Spleen (tissue), 11 donors: ENCODE measurements at regions not wholly inside any gene's neighbourhood (a gene's known extent, or its start where the extent isn't known, plus 50 kb on each side); places are given as distances from the start of the nearest gene placed in this dataset.

Source experiments
- DNase-seq: peaks from one replicate; pipeline ENCODE4 v3.0.0-alpha.2; 2020
- H3K27ac ChIP-seq, 8 donors: fragments of 200-600 bp; sonication (generic) in 7 of 8; 1 replicate in 4 of 8; 2 replicates in 4 of 8; pipeline versions ENCODE4 v1.5.0 to v1.8.0; 2016 to 2021; ENCODE audit warnings: inconsistent platforms in 4 of 8, mild to moderate bottlenecking in 4 of 8, moderate library complexity in 1 of 8
- H3K27me3 ChIP-seq, 7 donors: fragments of 200-600 bp; sonication (generic) in 6 of 7; replicated peaks in 1 of 7; 1 replicate in 4 of 7; 2 replicates in 3 of 7; pipeline versions ENCODE4 v1.5.0 to v1.8.0; 2016 to 2021; ENCODE audit warnings: inconsistent platforms in 3 of 7, mild to moderate bottlenecking in 1 of 7
- H3K36me3 ChIP-seq, 6 donors: fragments of 200-600 bp; sonication (generic) in 5 of 6; 1 replicate in 4 of 6; 2 replicates in 2 of 6; pipeline versions ENCODE4 v1.5.0 to v1.8.0; 2016 to 2021; ENCODE audit warnings: inconsistent platforms in 2 of 6
- H3K4me1 ChIP-seq, 6 donors: fragments of 200-600 bp; sonication (generic) in 5 of 6; 1 replicate in 3 of 6; 2 replicates in 3 of 6; pipeline versions ENCODE4 v1.5.0 to v1.8.0; 2016 to 2021; ENCODE audit warnings: inconsistent platforms in 3 of 6
- H3K4me3 ChIP-seq, 8 donors: fragments of 200-600 bp; sonication (generic) in 7 of 8; 1 replicate in 4 of 8; 2 replicates in 4 of 8; pipeline versions ENCODE4 v1.5.0 to v1.8.0; 2016 to 2021; ENCODE audit warnings: inconsistent platforms in 4 of 8, mild to moderate bottlenecking in 4 of 8, moderate library complexity in 2 of 8
- H3K9me3 ChIP-seq, 8 donors: fragments of 200-600 bp; sonication (generic) in 7 of 8; 1 replicate in 4 of 8; 2 replicates in 4 of 8; pipeline versions ENCODE4 v1.5.0 to v1.8.0; 2016 to 2021; ENCODE audit warnings: inconsistent platforms in 4 of 8
- CTCF ChIP-seq, 11 experiments: fragments of 200-600 bp in 7 of 11; fragments of 450-650 bp in 4 of 11; sonication (generic) in 4 of 11; IDR thresholded peaks in 8 of 11; conservative IDR thresholded peaks in 3 of 11; 1 replicate in 7 of 11; 2 replicates in 4 of 11; pipeline versions ENCODE4 v1.4.0 to v1.8.0; 2016 to 2021; ENCODE audit warnings: antibody characterized with exemption in 11 of 11, inconsistent platforms in 4 of 11, mild to moderate bottlenecking in 1 of 11
- POLR2A ChIP-seq, 3 donors: fragments of 450-650 bp; IDR thresholded peaks; one replicate each; pipeline ENCODE4 v1.5.1; 2017; ENCODE audit warnings: antibody characterized with exemption in 3 of 3, mild to moderate bottlenecking in 1 of 3
- POLR2AphosphoS5 ChIP-seq, 3 donors: sonication (generic); formaldehyde crosslinking; IDR thresholded peaks; one replicate each; pipeline ENCODE4 v1.5.1; 2017; ENCODE audit warnings: antibody characterized with exemption in 3 of 3
- WGBS, 5 donors: extraction: QIAGEN DNeasy Blood & Tissue Kit in 3 of 5; methylation state at CpG; one replicate each; pipeline versions ENCODE4 v1.1.5 to v1.1.7; 2013 to 2018; 5-methylcytosine and 5-hydroxymethylcytosine counted together
- intact Hi-C: fragments of 100-400 bp; cut with DNase I; formaldehyde crosslinking; loops from one replicate; pipeline ENCODE4 v1.15.0; 2023; ENCODE audit warnings: low total_unique reads
- donor health status: healthy with polysubstance abuse.
- donor health status: DM: no; HTN: no; CAD: no; lungs with moderate emphysema.
- donor health status: DM: no; HTN: no; CAD: no.
- donor health status: Bipolar disorder and iron deficiency.
- donor health status: healthy.
- donor health status: DM: no; HTN: no; CAD: no.
- donor health status: DM: yes; HTN: yes; CAD: no.

- WGBS, 5 donors, result 49 to 87% (median 71%) methylated on average over 2 of the region's 2 CpGs
- Histone ChIP-seq H3K4me3 (no peak overlapping the region), H3K36me3 (no peaks in the 10 kb centered on the region), H3K4me1 (no peaks in the 10 kb centered on the region), H3K27me3 (no peaks in the 10 kb centered on the region), H3K27ac (no peak overlapping the region), H3K9me3 (no peaks in the 10 kb centered on the region)
- no peak for TF ChIP-seq CTCF (IDR thresholded peaks at IDR 0.05 in 8 of 11, conservative IDR thresholded peaks at IDR 0.05 in 3 of 11)
- TF ChIP-seq POLR2A (IDR thresholded peaks at IDR 0.05), result no peak
- no peak for TF ChIP-seq POLR2AphosphoS5 (IDR thresholded peaks at IDR 0.05)
- intact Hi-C loops, result no loop called here
- DNase-seq, result no peak
Measured at GRCh38 chr15:36484038-36484778, 95.2 kb upstream of the CDIN1 start.

GRCh38 chr15:36491912-36492311, 87.5 kb upstream of the CDIN1 start:
- no peak for DNase-seq
- no peak overlapping the region for H3K4me3 ChIP-seq
- H3K4me1 ChIP-seq, result no peaks in the 10 kb centered on the region
- 79 to 93% (median 82%) methylated on average over 4 of the region's 4 CpGs for WGBS, 5 donors
- intact Hi-C loops, result no loop called here
- peaks cover 0 to 7% (median 0%) of the 10 kb centered on the region in 7 donors for H3K27me3 ChIP-seq
- H3K9me3 ChIP-seq, result no peaks in the 10 kb centered on the region
- TF ChIP-seq POLR2A (IDR thresholded peaks at IDR 0.05) (no peak), POLR2AphosphoS5 (IDR thresholded peaks at IDR 0.05) (no peak), CTCF (IDR thresholded peaks at IDR 0.05 in 8 of 11, conservative IDR thresholded peaks at IDR 0.05 in 3 of 11) (no peak)
- H3K27ac ChIP-seq, result no peak overlapping the region
- H3K36me3 ChIP-seq, result no peaks in the 10 kb centered on the region

- TF ChIP-seq POLR2AphosphoS5 (IDR thresholded peaks at IDR 0.05), result no peak
- no peak for DNase-seq
- intact Hi-C loops, result no loop called here
- 76 to 85% (median 79%) methylated on average over 9 of the region's 9 CpGs for WGBS, 5 donors
- Histone ChIP-seq H3K4me3 (no peak overlapping the region), H3K27me3 (peaks cover 0 to 10% (median 0%) of the 10 kb centered on the region in 7 donors), H3K27ac (no peak overlapping the region), H3K36me3 (no peaks in the 10 kb centered on the region), H3K4me1 (no peaks in the 10 kb centered on the region), H3K9me3 (no peaks in the 10 kb centered on the region)
Measured at GRCh38 chr15:36495456-36495991, 83.9 kb upstream of the CDIN1 start.

- Histone ChIP-seq H3K36me3 (no peaks in the 10 kb centered on the region), H3K27me3 (peaks cover 0 to 14% (median 0%) of the 10 kb centered on the region in 7 donors), H3K4me3 (no peak overlapping the region), H3K27ac (no peak overlapping the region), H3K9me3 (no peaks in the 10 kb centered on the region), H3K4me1 (no peaks in the 10 kb centered on the region)
- intact Hi-C loops, result no loop called here
- DNase-seq, result no peak
- WGBS, 5 donors, result 52 to 57% (median 54%) methylated on average over 4 of the region's 4 CpGs
- TF ChIP-seq POLR2A (IDR thresholded peaks at IDR 0.05) (no peak), CTCF (IDR thresholded peaks at IDR 0.05 in 8 of 11, conservative IDR thresholded peaks at IDR 0.05 in 3 of 11) (no peak), POLR2AphosphoS5 (IDR thresholded peaks at IDR 0.05) (no peak)
Measured at GRCh38 chr15:36497901-36498300, 81.5 kb upstream of the CDIN1 start.
